IPS-20b (cell line): ENCODE measurements at regions not wholly inside any gene's neighbourhood (a gene's known extent, or its start where the extent isn't known, plus 50 kb on each side); places are given as distances from the start of the nearest gene placed in this dataset.
"Not testable (repeated sequence)": the region's sequence is repeated elsewhere in the genome, so short reads cannot be mapped to it uniquely, and the experiment has no call there.

ENCODE experiments used
- H3K27ac ChIP-seq: one replicate; pipeline ENCODE4 v1.5.1; 2013; ENCODE audit warnings: low read length
- H3K27me3 ChIP-seq: 2 replicates; pipeline ENCODE4 v1.6.1; 2013; ENCODE audit warnings: mild to moderate bottlenecking, low read length, inconsistent platforms; ENCODE audit not compliant: insufficient read depth
- H3K36me3 ChIP-seq: 2 replicates; pipeline ENCODE4 v1.6.1; 2013; ENCODE audit warnings: low read depth, mild to moderate bottlenecking, inconsistent platforms, low read length, moderate library complexity; ENCODE audit not compliant: insufficient read depth
- H3K4me1 ChIP-seq: 2 replicates; pipeline ENCODE4 v1.6.1; 2013; ENCODE audit warnings: mild to moderate bottlenecking, control low read depth, inconsistent platforms, low read length, moderate library complexity; ENCODE audit not compliant: insufficient read depth
- H3K4me3 ChIP-seq: 2 replicates; pipeline ENCODE4 v1.5.1; 2013; ENCODE audit warnings: mild to moderate bottlenecking, low read length, inconsistent platforms
- H3K9ac ChIP-seq: 2 replicates; pipeline ENCODE4 v1.6.1; 2013; ENCODE audit warnings: low read depth, mild to moderate bottlenecking, inconsistent platforms, low read length, moderate library complexity
- H3K9me3 ChIP-seq: 2 replicates; pipeline ENCODE4 v1.6.1; 2013; ENCODE audit warnings: mild to moderate bottlenecking, low read depth, low read length, inconsistent platforms; ENCODE audit not compliant: insufficient read depth

- no peak overlapping the region for H3K27ac ChIP-seq
- no peak overlapping the region for H3K9ac ChIP-seq
- H3K36me3 ChIP-seq = no peaks in the 10 kb centered on the region
- no peak overlapping the region for H3K4me3 ChIP-seq
- no peaks in the 10 kb centered on the region for H3K27me3 ChIP-seq
- no peaks in the 10 kb centered on the region for H3K9me3 ChIP-seq
- no peaks in the 10 kb centered on the region for H3K4me1 ChIP-seq
These were observed 55.5 kb upstream of the FAM171A1 start for GRCh38 chr10:15426558-15426957.

- Histone ChIP-seq H3K9me3 (no peaks in the 10 kb centered on the region), H3K36me3 (no peaks in the 10 kb centered on the region), H3K4me1 (no peaks in the 10 kb centered on the region), H3K27ac (no peak overlapping the region), H3K4me3 (no peak overlapping the region), H3K27me3 (no peaks in the 10 kb centered on the region), H3K9ac (no peak overlapping the region)
These were observed 55.0 kb upstream of the FAM171A1 start for GRCh38 chr10:15426115-15426514.

- not testable (repeated sequence) for H3K4me1 ChIP-seq, H3K9me3 ChIP-seq, H3K27me3 ChIP-seq, H3K27ac ChIP-seq, H3K9ac ChIP-seq, H3K36me3 ChIP-seq, H3K4me3 ChIP-seq
These were observed 50.8 kb upstream of the FAM171A1 start for GRCh38 chr10:15421875-15422274.
